ENCODE measurements at regions not wholly inside any gene's neighbourhood (a gene's known extent, or its start where the extent isn't known, plus 50 kb on each side); places are given as distances from the start of the nearest gene placed in this dataset.

GRCh38 chr2:21314322-21314835 is 190.6 kb downstream of the TDRD15 start:
- Histone ChIP-seq H3K4me3 (ENCODE audit: insufficient read depth, low read length, poor library complexity, severe bottlenecking) (no peak overlapping the region), H3K9me2 (replicated peaks; ENCODE audit: insufficient read depth, low read length) (no peaks in the 10 kb centered on the region), H4K20me1 (ENCODE audit: low read depth, low read length) (no peaks in the 10 kb centered on the region), H3K9me3 (ENCODE audit: insufficient read depth, low read length) (no peaks in the 10 kb centered on the region), H3K27me3 (ENCODE audit: low read length) (no peaks in the 10 kb centered on the region), H3K79me2 (ENCODE audit: insufficient read depth, low read length) (no peaks in the 10 kb centered on the region), H2AFZ (ENCODE audit: low read depth, low read length, severe bottlenecking) (no peak overlapping the region), H3K36me3 (ENCODE audit: low read length) (no peaks in the 10 kb centered on the region), H3K4me2 (ENCODE audit: low read depth, low read length, poor library complexity, severe bottlenecking) (no peak overlapping the region), H3K9ac (ENCODE audit: low read length) (no peak overlapping the region), H3K27ac (ENCODE audit: low read depth, low read length) (no peak overlapping the region), H3F3A (ENCODE audit: insufficient read depth) (no peaks in the 10 kb centered on the region)
- no peak for TF ChIP-seq EZH2phosphoT487 (conservative IDR thresholded peaks at IDR 0.05; ENCODE audit: low read length)
- TF ChIP-seq, protein P1, sequence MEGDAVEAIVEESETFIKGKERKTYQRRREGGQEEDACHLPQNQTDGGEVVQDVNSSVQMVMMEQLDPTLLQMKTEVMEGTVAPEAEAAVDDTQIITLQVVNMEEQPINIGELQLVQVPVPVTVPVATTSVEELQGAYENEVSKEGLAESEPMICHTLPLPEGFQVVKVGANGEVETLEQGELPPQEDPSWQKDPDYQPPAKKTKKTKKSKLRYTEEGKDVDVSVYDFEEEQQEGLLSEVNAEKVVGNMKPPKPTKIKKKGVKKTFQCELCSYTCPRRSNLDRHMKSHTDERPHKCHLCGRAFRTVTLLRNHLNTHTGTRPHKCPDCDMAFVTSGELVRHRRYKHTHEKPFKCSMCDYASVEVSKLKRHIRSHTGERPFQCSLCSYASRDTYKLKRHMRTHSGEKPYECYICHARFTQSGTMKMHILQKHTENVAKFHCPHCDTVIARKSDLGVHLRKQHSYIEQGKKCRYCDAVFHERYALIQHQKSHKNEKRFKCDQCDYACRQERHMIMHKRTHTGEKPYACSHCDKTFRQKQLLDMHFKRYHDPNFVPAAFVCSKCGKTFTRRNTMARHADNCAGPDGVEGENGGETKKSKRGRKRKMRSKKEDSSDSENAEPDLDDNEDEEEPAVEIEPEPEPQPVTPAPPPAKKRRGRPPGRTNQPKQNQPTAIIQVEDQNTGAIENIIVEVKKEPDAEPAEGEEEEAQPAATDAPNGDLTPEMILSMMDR (IDR thresholded peaks at IDR 0.05; ENCODE audit: insufficient read depth, low read length, poor library complexity, severe bottlenecking): no peak

DNA sequence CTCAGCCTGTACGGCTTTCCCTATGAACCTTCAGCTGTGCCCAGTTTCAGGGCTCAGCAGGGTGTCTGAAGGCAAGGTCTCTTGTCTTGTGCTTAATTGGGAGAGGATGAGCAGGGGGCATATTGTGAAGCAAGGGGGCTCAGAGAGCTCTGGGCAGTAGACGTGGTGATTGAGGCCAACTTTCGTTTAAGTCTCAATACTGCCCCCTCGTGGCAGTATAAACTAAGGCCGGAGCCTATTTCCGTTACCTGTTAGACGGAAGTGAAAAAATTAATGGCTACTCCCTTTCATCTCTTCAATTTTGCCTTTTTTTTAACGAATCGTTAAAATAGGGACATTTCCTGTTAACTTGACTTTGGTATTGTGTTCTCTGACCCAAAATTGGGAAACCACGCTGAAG is 193.4 kb downstream of the TDRD15 start:
- Histone ChIP-seq H3K79me2 (ENCODE audit: insufficient read depth, low read length) (no peaks in the 10 kb centered on the region), H3K9me3 (ENCODE audit: insufficient read depth, low read length) (no peaks in the 10 kb centered on the region), H3K36me3 (ENCODE audit: low read length) (no peaks in the 10 kb centered on the region), H3K4me2 (ENCODE audit: low read depth, low read length, poor library complexity, severe bottlenecking) (no peak overlapping the region), H3K9ac (ENCODE audit: low read length) (no peak overlapping the region), H3K27me3 (ENCODE audit: low read length) (no peaks in the 10 kb centered on the region), H2AFZ (ENCODE audit: low read depth, low read length, severe bottlenecking) (peak overlapping the region; percentile 78), H4K20me1 (ENCODE audit: low read depth, low read length) (no peaks in the 10 kb centered on the region), H3F3A (ENCODE audit: insufficient read depth) (no peaks in the 10 kb centered on the region), H3K4me3 (ENCODE audit: insufficient read depth, low read length, poor library complexity, severe bottlenecking) (no peak overlapping the region), H3K27ac (ENCODE audit: low read depth, low read length) (no peak overlapping the region), H3K9me2 (replicated peaks; ENCODE audit: insufficient read depth, low read length) (no peaks in the 10 kb centered on the region)
- no peak for TF ChIP-seq EZH2phosphoT487 (conservative IDR thresholded peaks at IDR 0.05; ENCODE audit: low read length)
- TF ChIP-seq, protein P1 (IDR thresholded peaks at IDR 0.05; ENCODE audit: insufficient read depth, low read length, poor library complexity, severe bottlenecking): peak; percentile 68

DNA sequence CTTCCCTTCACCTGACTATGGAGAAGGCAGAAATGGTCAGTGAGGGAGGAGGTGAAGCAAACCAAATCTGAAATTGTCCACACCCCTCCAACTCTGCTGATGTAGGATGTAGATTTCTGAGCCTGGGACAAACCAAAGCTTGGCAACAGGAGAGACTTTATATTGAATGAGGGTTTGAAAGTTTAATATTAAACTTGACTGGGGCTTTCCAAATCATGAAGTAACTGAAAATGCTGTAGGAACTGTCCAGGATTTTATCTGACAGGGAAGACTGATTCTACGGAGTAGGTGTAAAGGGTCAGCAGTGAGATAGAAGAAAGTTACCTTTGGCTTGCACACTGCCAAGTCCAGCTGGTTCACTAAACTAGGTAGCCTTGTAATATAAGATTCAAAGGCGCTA is 194.5 kb downstream of the TDRD15 start:
- Histone ChIP-seq H3K9me3 (ENCODE audit: insufficient read depth, low read length) (no peaks in the 10 kb centered on the region), H3K27me3 (ENCODE audit: low read length) (no peaks in the 10 kb centered on the region), H3K9me2 (replicated peaks; ENCODE audit: insufficient read depth, low read length) (no peaks in the 10 kb centered on the region), H3K36me3 (ENCODE audit: low read length) (no peaks in the 10 kb centered on the region), H4K20me1 (ENCODE audit: low read depth, low read length) (no peaks in the 10 kb centered on the region), H3K4me3 (ENCODE audit: insufficient read depth, low read length, poor library complexity, severe bottlenecking) (no peak overlapping the region), H3K79me2 (ENCODE audit: insufficient read depth, low read length) (no peaks in the 10 kb centered on the region), H3K4me2 (ENCODE audit: low read depth, low read length, poor library complexity, severe bottlenecking) (no peak overlapping the region), H2AFZ (ENCODE audit: low read depth, low read length, severe bottlenecking) (no peak overlapping the region), H3K27ac (ENCODE audit: low read depth, low read length) (no peak overlapping the region), H3F3A (ENCODE audit: insufficient read depth) (no peaks in the 10 kb centered on the region), H3K9ac (ENCODE audit: low read length) (no peak overlapping the region)
- no peak for TF ChIP-seq EZH2phosphoT487 (conservative IDR thresholded peaks at IDR 0.05; ENCODE audit: low read length)
- TF ChIP-seq, protein P1 (IDR thresholded peaks at IDR 0.05; ENCODE audit: insufficient read depth, low read length, poor library complexity, severe bottlenecking): no peak
